ENCODE measurements at regions not wholly inside any gene's neighbourhood (a gene's known extent, or its start where the extent isn't known, plus 50 kb on each side); places are given as distances from the start of the nearest gene placed in this dataset.

DNA sequence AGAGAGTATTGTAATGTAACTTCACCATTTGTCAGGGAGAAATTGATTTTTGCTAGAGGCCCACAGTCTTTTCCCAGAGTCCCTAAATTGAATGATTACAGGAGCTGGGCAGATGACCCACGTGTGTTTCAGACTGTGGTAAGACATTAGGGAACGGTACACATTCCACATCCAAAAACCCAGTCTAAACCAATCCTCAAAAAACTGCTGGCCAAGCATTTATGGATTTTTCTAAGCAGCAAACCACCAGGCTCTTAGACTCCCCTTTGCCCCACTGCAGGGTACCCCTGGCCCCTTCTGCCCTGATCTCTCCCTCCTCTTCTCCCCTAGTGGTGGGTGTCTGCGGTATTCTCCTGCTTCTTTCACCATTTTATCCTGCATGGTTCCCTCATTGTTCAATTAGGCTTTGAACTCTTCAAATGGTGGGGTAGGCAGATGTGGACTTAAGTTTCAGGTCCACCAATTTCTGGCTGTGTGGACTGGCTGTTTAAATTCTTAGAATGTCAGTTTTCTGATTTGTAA lies 135.5 kb upstream of the SORCS3 start:
- ATAC-seq (ENCODE audit: low read depth in 2 of 2) (no peak), DNase-seq (no peak)
- Mint-ChIP-seq H3K36me3 (no peaks in the 10 kb centered on the region), H3K4me3 (no peak overlapping the region), H3K4me1 (peaks cover 0 to 4% (median 0%) of the 10 kb centered on the region in 3 donors), H3K27ac (no peak overlapping the region), H3K27me3 (peaks cover 9 to 34% (median 31%) of the 10 kb centered on the region in 3 donors), H3K9me3 (no peaks in the 10 kb centered on the region)

DNA sequence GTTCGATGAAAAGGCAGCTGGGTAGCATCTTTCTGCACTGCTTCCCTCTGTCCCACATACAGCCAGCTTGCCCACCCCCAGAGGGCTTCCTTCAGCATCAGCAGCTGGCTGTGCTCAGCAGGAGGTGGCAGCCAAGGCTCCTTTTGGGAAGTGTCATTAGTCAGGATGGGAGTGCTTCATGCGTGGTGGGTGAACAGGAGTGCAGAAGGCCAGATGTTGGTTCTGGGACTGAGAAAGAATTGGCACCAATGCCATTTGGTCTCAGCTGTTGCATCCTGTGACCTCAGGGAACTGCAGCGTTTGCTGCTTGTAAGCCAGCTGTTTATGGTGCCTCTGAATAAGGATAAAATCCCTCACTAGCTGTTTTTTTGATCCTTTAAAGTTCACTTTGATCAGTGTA lies 131.1 kb upstream of the SORCS3 start:
- Mint-ChIP-seq H3K27ac (no peak overlapping the region), H3K27me3 (peaks cover 15 to 44% (median 42%) of the 10 kb centered on the region in 3 donors)

DNA sequence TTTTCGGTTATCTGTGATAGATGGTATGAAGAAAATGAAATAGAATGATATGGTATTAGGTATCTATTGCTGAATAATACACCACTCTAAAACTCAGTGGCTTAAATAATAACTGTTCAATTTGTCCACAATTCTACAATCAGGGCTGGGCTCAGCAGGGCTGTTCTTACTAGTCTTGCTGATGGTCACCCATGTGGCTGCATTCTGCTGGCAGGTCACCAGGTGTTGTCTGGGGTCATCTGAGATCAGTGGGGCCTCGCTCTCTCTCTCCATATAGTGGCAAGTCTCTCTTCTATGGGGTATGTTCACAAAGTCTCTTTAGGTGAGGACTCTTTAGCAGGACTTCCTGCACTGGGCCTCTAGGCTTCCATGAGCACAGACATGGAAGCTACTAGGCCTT lies 130.4 kb upstream of the SORCS3 start:
- Mint-ChIP-seq H3K27me3 (peaks cover 18 to 44% (median 41%) of the 10 kb centered on the region in 3 donors), H3K4me1 (no peaks in the 10 kb centered on the region), H3K27ac (no peak overlapping the region), H3K4me3 (no peak overlapping the region), H3K9me3 (no peaks in the 10 kb centered on the region), H3K36me3 (no peaks in the 10 kb centered on the region)
- DNase-seq (no peak), ATAC-seq (ENCODE audit: low read depth in 2 of 2) (no peak)

More for the DNA sequence above, 131.1 kb upstream of the SORCS3 start:
- no peak overlapping the region for H3K4me3 Mint-ChIP-seq
- ATAC-seq (ENCODE audit: low read depth in 2 of 2): no peak
- DNase-seq: no peak
- no peaks in the 10 kb centered on the region for H3K9me3 Mint-ChIP-seq
- H3K4me1 Mint-ChIP-seq: no peaks in the 10 kb centered on the region
- H3K36me3 Mint-ChIP-seq: no peaks in the 10 kb centered on the region

DNA sequence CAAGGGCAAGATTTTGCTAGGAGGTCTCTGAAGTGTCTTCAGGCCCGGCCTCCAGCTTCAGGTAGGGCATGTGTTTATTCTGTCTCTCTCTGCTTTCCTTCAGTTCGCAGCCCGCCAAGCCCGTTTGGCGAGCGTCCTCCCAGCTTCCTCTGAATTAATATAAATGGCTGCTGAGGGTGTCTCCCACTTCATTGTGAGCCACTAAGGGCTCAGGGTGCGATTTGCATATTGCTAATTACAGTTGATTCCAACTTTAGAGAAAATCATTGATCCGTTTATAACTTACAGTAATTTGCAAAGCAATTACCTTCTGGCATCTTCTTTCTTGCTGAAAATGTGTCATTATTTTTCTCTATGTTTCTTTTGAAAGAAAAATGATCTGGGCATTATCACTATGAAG lies 128.3 kb upstream of the SORCS3 start:
- H3K36me3 Mint-ChIP-seq: no peaks in the 10 kb centered on the region
- DNase-seq: no peak
- H3K9me3 Mint-ChIP-seq: peaks cover 0 to 2% (median 0%) of the 10 kb centered on the region in 7 donors
- H3K4me3 Mint-ChIP-seq: no peak overlapping the region
- no peaks in the 10 kb centered on the region for H3K4me1 Mint-ChIP-seq
- ATAC-seq (ENCODE audit: low read depth in 2 of 2): no peak
- H3K27me3 Mint-ChIP-seq: peaks cover 16 to 37% (median 36%) of the 10 kb centered on the region in 3 donors
- no peak overlapping the region for H3K27ac Mint-ChIP-seq

DNA sequence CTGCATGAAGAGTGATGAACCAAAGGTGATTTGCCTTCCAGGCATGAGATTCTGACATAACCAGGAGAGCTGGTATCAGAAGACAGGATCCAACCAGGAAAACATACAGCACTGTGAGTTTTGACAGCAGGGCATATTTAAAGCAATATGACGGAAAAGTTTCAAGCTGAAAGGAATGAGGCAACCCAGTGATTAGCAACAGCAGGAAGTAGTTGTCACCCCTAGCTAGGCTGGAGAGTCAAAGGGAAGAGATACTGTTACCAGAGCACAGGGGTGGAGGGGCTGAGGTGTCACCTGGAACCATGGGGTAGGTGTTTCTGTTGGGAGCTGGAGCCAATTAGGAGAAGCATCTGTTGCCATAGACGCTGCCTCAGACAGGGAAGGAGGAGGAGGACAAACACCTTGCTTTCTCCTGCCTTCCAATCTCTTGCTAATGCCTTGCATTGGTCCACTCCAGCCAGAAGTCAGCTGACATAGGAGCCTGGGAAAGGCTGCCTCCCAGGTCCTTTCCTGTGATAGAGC lies 125.4 kb upstream of the SORCS3 start:
- no peaks in the 10 kb centered on the region for H3K36me3 Mint-ChIP-seq
- no peak overlapping the region for H3K27ac Mint-ChIP-seq
- H3K4me1 Mint-ChIP-seq: no peaks in the 10 kb centered on the region
- DNase-seq (no peak), ATAC-seq (ENCODE audit: low read depth in 2 of 2) (no peak)
- H3K4me3 Mint-ChIP-seq: no peak overlapping the region
- peaks cover 0 to 2% (median 0%) of the 10 kb centered on the region in 7 donors for H3K9me3 Mint-ChIP-seq
- H3K27me3 Mint-ChIP-seq: peaks cover 9 to 38% (median 24%) of the 10 kb centered on the region in 3 donors

DNA sequence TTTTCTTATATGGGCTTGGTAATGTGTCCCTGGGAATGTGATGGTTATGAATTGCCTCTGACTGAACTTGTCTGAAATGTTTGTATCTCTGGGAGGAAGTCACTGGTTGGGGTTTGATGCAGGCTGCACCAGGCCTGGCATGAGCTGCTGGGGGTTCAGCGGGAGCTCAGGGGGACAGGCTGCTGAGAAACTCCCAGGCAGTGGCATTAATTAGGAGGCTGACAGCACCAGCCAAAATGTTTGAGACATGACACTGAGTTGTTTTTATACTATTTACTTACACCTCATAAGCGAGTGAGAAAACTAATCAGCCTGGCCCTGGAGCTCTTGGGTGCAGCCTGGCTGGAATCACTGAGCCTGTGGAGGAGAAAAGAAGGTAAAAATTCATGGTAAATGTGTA lies 124.1 kb upstream of the SORCS3 start:
- Mint-ChIP-seq H3K9me3 (peaks cover 0 to 2% (median 0%) of the 10 kb centered on the region in 7 donors), H3K4me3 (no peak overlapping the region), H3K36me3 (no peaks in the 10 kb centered on the region), H3K27me3 (peaks cover 7 to 32% (median 18%) of the 10 kb centered on the region in 3 donors), H3K27ac (no peak overlapping the region), H3K4me1 (no peaks in the 10 kb centered on the region)
- DNase-seq (no peak), ATAC-seq (ENCODE audit: low read depth in 2 of 2) (no peak)

DNA sequence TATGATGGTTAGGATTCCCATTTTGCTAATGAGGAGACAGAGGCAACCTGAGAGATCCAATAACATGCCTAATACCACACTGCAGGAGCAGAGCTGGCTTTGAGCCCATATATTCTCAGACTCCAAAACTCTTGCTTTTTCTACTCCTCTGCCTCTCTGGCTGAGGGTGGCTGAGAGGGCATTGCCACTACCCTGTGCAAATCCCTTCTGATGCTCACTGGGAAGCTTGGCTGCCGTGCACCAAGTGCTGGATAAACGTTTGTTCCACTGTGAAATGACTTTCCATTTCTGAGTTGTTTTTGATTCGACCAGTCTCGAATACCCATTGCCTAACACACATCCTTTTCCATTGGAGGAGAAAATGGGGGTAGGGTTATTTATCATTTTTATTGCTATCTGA lies 123.1 kb upstream of the SORCS3 start:
- Mint-ChIP-seq H3K36me3 (no peaks in the 10 kb centered on the region), H3K4me3 (no peak overlapping the region), H3K27ac (no peak overlapping the region), H3K9me3 (peaks cover 0 to 2% (median 0%) of the 10 kb centered on the region in 7 donors), H3K27me3 (peaks cover 7 to 32% (median 13%) of the 10 kb centered on the region in 3 donors), H3K4me1 (no peaks in the 10 kb centered on the region)
- ATAC-seq (ENCODE audit: low read depth in 2 of 2) (no peak), DNase-seq (no peak)

DNA sequence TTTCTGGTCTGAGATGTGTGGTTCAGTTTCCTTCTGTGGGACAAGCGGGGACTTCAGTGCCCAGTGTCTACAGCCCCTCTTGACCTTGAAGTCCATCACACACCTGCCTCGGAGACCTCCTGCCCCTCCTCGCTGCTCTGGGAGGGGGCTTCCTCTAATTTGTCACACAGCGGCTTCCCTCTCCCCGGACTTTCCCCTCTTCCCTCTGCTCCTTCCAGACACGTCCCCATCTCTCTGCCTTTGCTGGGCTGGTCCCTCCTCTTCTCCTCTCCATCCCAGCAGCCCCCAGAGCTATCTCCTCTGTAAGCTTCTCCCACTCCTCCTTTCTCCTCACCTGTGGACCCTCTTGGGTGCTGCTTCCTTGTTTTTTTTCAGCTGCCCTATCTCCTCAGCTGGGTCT lies 122.2 kb upstream of the SORCS3 start:
- no peak for DNase-seq
- Mint-ChIP-seq H3K27me3 (peaks cover 12 to 23% (median 12%) of the 10 kb centered on the region in 3 donors), H3K27ac (no peak overlapping the region), H3K4me3 (no peak overlapping the region), H3K4me1 (no peaks in the 10 kb centered on the region), H3K9me3 (peaks cover 0 to 2% (median 0%) of the 10 kb centered on the region in 7 donors), H3K36me3 (no peaks in the 10 kb centered on the region)
- no peak for ATAC-seq (ENCODE audit: low read depth in 2 of 2)

DNA sequence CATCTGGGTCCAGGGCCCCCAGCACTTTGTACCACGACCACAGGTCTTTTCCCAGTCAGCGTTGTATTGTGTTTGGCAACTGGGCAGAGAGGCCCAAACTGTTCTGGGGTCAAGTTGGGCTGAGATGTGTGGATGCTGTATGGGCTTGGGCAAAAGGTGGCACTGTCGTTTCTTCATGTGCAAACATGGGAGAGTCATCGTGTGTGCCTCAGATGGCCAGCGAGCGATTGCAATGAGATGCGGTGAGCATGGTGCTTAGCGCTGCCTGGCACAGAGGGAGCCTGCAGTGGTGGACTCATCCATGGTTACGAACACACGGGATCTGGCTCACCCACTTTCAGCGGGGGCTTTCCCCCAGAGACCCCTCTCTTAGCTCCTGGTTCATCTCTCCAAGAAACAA lies 120.4 kb upstream of the SORCS3 start:
- H3K4me1 Mint-ChIP-seq: no peaks in the 10 kb centered on the region
- H3K27me3 Mint-ChIP-seq: peaks cover 17 to 23% (median 21%) of the 10 kb centered on the region in 3 donors
- ATAC-seq (ENCODE audit: low read depth in 2 of 2) (no peak), DNase-seq (no peak)
- H3K27ac Mint-ChIP-seq: no peak overlapping the region
- H3K9me3 Mint-ChIP-seq: peaks cover 0 to 2% (median 0%) of the 10 kb centered on the region in 7 donors
- H3K36me3 Mint-ChIP-seq: no peaks in the 10 kb centered on the region
- H3K4me3 Mint-ChIP-seq: no peak overlapping the region

DNA sequence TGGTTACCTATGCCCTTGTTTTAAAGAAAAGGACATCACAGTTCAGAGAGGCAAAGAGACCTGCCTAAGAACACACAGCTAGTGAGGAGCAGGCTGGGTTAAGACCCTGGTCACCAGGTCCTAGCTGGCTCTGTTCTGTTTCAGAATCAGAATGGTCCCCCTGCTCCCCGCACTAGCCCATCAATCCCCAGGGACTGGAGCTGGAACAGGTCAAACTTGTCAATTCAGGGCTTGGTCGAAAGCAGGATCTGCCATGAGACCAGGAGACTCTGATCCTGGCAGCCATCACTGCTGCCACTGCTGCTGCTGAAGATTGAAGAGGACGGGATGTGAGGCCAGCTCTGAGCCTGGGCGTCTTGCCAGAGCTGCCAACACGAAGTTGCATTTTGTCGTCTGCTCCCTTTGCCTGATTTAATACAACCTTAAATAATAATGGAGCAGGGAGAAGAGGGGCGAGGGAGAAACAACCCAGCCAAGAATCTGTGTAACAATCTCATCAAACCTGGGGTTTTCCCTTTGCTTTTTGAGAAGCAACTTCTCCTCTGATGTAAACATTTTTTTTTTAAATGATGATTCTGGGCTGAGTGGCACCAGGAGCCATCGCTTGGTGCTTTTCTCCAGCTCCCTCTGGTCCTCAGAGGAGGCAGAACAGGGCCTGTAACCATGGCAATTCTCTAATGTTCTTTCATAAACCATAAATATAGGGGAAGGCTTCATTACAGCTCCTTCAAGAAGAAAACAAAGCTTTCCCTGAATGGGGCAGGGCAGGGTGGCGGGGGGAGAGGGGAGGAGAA lies 119.0 kb upstream of the SORCS3 start:
- peaks cover 0 to 4% (median 0%) of the 10 kb centered on the region in 7 donors for H3K9me3 Mint-ChIP-seq
- no peaks in the 10 kb centered on the region for H3K36me3 Mint-ChIP-seq
- H3K4me1 Mint-ChIP-seq: no peaks in the 10 kb centered on the region

DNA sequence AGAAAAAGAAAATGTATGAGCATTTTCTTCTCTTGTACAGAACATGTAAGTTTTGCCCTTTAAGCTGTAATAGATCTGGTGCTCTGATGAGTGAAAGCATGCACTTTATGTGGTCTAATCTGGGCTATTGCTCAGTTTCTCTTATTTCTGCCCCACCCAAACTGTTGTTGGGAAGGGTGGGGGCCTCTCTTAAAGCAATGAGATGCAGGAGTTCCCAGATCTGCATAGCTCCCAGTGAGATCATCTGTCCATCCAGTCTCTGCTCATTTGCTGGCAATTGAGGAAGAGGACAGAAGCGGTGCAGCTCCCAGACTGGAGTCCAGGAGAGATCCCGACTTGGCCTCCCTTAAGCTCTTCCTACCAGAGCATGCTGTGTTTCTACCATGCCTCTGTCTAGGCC lies 114.9 kb upstream of the SORCS3 start:
- Mint-ChIP-seq H3K4me1 (no peaks in the 10 kb centered on the region), H3K27ac (no peak overlapping the region), H3K27me3 (peaks cover 0 to 19% (median 9%) of the 10 kb centered on the region in 3 donors), H3K4me3 (no peak overlapping the region), H3K36me3 (no peaks in the 10 kb centered on the region), H3K9me3 (peaks cover 0 to 4% (median 0%) of the 10 kb centered on the region in 7 donors)
- DNase-seq (no peak), ATAC-seq (ENCODE audit: low read depth in 2 of 2) (no peak)

More for the DNA sequence above, 119.0 kb upstream of the SORCS3 start:
- peak overlapping the region in 1 of 6 donors; percentile 70 for H3K27ac Mint-ChIP-seq
- no peak for ATAC-seq (ENCODE audit: low read depth in 2 of 2)
- DNase-seq: no peak
- peaks cover 12 to 19% (median 17%) of the 10 kb centered on the region in 3 donors for H3K27me3 Mint-ChIP-seq
- no peak overlapping the region for H3K4me3 Mint-ChIP-seq

DNA sequence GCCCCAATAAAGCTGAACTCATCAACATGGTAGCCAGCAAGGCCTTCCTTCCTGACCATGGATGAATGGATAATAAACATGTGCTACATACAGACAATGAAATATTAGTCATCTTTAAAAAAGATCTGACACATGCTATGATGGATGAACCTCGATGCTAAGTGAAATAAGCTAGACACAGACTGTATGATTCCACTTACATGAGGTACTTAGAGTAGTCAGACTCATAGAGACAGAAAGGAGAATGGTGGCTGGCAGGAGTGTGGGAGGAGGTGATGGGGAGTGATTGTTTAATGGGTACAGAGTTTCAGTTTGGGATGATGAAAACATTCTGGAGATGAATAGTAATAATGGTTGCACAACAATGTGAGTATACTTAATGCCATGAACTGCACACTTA lies 114.1 kb upstream of the SORCS3 start:
- H3K4me3 Mint-ChIP-seq: no peak overlapping the region
- DNase-seq (no peak), ATAC-seq (ENCODE audit: low read depth in 2 of 2) (no peak)
- H3K9me3 Mint-ChIP-seq: peaks cover 0 to 4% (median 0%) of the 10 kb centered on the region in 7 donors
- H3K4me1 Mint-ChIP-seq: no peaks in the 10 kb centered on the region
- H3K36me3 Mint-ChIP-seq: no peaks in the 10 kb centered on the region
- H3K27ac Mint-ChIP-seq: no peak overlapping the region
- peaks cover 0 to 19% (median 9%) of the 10 kb centered on the region in 3 donors for H3K27me3 Mint-ChIP-seq

DNA sequence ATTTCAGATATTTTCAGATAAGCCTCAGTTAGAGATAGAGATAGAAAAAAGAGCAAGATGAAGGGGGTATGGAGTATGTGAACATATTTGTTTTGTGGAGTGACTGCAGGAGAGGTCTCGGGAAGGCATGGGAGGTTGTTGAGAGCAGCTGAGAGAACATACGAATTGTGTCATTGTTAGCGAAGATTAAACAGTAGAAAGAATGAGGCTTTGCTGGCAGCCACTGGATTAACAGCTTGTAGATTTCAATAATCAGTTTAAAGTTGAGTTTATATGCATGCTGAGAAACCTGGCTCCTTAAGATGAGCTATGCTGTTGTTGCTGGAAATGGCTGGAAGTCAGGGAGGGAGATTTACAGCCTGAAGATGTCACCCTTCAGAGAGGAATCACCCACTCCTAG lies 100.9 kb upstream of the SORCS3 start:
- no peak overlapping the region for H3K27ac Mint-ChIP-seq
- H3K4me3 Mint-ChIP-seq: no peak overlapping the region
- DNase-seq (no peak), ATAC-seq (ENCODE audit: low read depth in 2 of 2) (no peak)
- H3K4me1 Mint-ChIP-seq: no peaks in the 10 kb centered on the region
- peaks cover 0 to 4% (median 4%) of the 10 kb centered on the region in 7 donors for H3K9me3 Mint-ChIP-seq
- H3K36me3 Mint-ChIP-seq: no peaks in the 10 kb centered on the region
- peaks cover 7 to 45% (median 23%) of the 10 kb centered on the region in 3 donors for H3K27me3 Mint-ChIP-seq

DNA sequence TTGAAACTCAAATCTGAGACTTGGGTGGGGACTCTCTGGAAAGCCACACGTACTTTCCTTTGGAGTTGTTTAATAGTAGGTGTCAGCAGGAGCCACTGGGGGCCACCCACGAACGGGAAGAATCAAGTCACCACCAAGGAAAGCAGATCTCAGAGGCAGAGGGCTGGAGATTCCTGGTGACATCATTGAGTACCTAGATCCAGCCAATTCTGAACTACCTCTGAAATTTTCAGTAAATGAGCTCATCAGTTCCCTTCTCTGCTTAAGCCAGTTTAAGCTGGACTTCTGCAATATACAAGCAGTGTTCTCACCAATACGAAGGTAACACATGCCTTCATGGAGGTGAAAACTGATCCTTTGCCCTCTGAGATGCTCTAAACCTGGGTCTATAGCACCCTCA lies 99.3 kb upstream of the SORCS3 start:
- H3K27me3 Mint-ChIP-seq: peaks cover 7 to 35% (median 19%) of the 10 kb centered on the region in 3 donors
- H3K4me3 Mint-ChIP-seq: no peak overlapping the region
- DNase-seq: no peak
- H3K27ac Mint-ChIP-seq: no peak overlapping the region
- H3K4me1 Mint-ChIP-seq: no peaks in the 10 kb centered on the region
- H3K9me3 Mint-ChIP-seq: peaks cover 0 to 4% (median 3%) of the 10 kb centered on the region in 7 donors
- ATAC-seq (ENCODE audit: low read depth in 2 of 2): no peak
- no peaks in the 10 kb centered on the region for H3K36me3 Mint-ChIP-seq

Measured in naive B cell (primary cell).